Astrocyte (in vitro differentiated cells and primary cell): ENCODE measurements at regions not wholly inside any gene's neighbourhood (a gene's known extent, or its start where the extent isn't known, plus 50 kb on each side); places are given as distances from the start of the nearest gene placed in this dataset.
"Not testable (repeated sequence)": the region's sequence is repeated elsewhere in the genome, so short reads cannot be mapped to it uniquely, and the experiment has no call there.

Source experiments
- DNase-seq: peaks from one replicate; pipeline ENCODE4 v3.0.0-alpha.2; 2010; ENCODE audit warnings: low read depth
- FAIRE-seq: peaks from 2 replicates; lab custom pipeline; 2011; peaks lifted over from hg19 to GRCh38; lab: Jason Lieb, UNC
- H2AFZ ChIP-seq: 2 replicates; pipeline ENCODE4 v1.6.0; 2012; ENCODE audit warnings: low read depth, low read length, inconsistent platforms
- H3K27ac ChIP-seq: 2 replicates; pipeline ENCODE4 v1.5.1; 2011; ENCODE audit warnings: low read depth, low read length, inconsistent platforms
- H3K27me3 ChIP-seq: 2 replicates; pipeline ENCODE4 v1.6.0; 2011; ENCODE audit warnings: low read length, inconsistent platforms; ENCODE audit not compliant: insufficient read depth
- H3K36me3 ChIP-seq: 2 replicates; pipeline ENCODE4 v1.5.1; 2011; ENCODE audit warnings: low read length, inconsistent platforms; ENCODE audit not compliant: insufficient read depth
- H3K4me1 ChIP-seq: 2 replicates; pipeline ENCODE4 v1.5.1; 2011; ENCODE audit warnings: low read length, inconsistent platforms; ENCODE audit not compliant: insufficient read depth
- H3K4me2 ChIP-seq: 2 replicates; pipeline ENCODE4 v1.6.0; 2012; ENCODE audit warnings: low read length, inconsistent platforms
- H3K4me3 ChIP-seq: 2 replicates; pipeline ENCODE4 v1.5.1; 2011; ENCODE audit warnings: low read depth, mild to moderate bottlenecking, low read length, inconsistent platforms; ENCODE audit not compliant: insufficient read depth
- H3K79me2 ChIP-seq: 2 replicates; pipeline ENCODE4 v1.6.0; 2012; ENCODE audit warnings: mild to moderate bottlenecking, low read length, inconsistent platforms; ENCODE audit not compliant: insufficient read depth
- H3K9ac ChIP-seq: 2 replicates; pipeline ENCODE4 v1.6.0; 2012; ENCODE audit warnings: mild to moderate bottlenecking, low read length, inconsistent platforms
- H3K9me3 ChIP-seq: 2 replicates; pipeline ENCODE4 v1.5.1; 2012; ENCODE audit warnings: low read depth, mild to moderate bottlenecking, low read length, inconsistent platforms; ENCODE audit not compliant: insufficient read depth
- H4K20me1 ChIP-seq: 2 replicates; pipeline ENCODE4 v1.6.0; 2012; ENCODE audit warnings: low read length, inconsistent platforms; ENCODE audit not compliant: insufficient read depth
- H3K27ac Mint-ChIP-seq: one replicate; pipeline ENCODE4 v1.8.0; 2021; ENCODE audit warnings: mild to moderate bottlenecking, mixed read lengths; ENCODE audit not compliant: unreplicated experiment
- H3K27me3 Mint-ChIP-seq: one replicate; pipeline ENCODE4 v1.8.0; 2021; ENCODE audit warnings: low read depth, mixed read lengths; ENCODE audit not compliant: unreplicated experiment
- H3K36me3 Mint-ChIP-seq: one replicate; pipeline ENCODE4 v1.8.0; 2021; ENCODE audit warnings: low read depth, mixed read lengths; ENCODE audit not compliant: unreplicated experiment
- H3K4me1 Mint-ChIP-seq: one replicate; pipeline ENCODE4 v1.8.0; 2021; ENCODE audit warnings: low read depth, mixed read lengths; ENCODE audit not compliant: unreplicated experiment
- H3K4me3 Mint-ChIP-seq: one replicate; pipeline ENCODE4 v1.8.0; 2021; ENCODE audit warnings: mild to moderate bottlenecking, moderate library complexity, mixed read lengths; ENCODE audit not compliant: unreplicated experiment
- H3K9me3 Mint-ChIP-seq: one replicate; pipeline ENCODE4 v1.8.0; 2021; ENCODE audit warnings: mild to moderate bottlenecking, mixed read lengths; ENCODE audit not compliant: unreplicated experiment
- CTCF ChIP-seq: IDR thresholded peaks from 2 replicates; pipeline ENCODE4 v1.5.1; 2011; ENCODE audit warnings: low read depth, mild to moderate bottlenecking, inconsistent platforms, low read length, moderate library complexity; ENCODE audit not compliant: insufficient read depth
- EZH2 ChIP-seq: IDR thresholded peaks from 2 replicates; pipeline ENCODE4 v1.6.1; 2012; ENCODE audit warnings: mild to moderate bottlenecking, low read length, inconsistent platforms; ENCODE audit not compliant: insufficient read depth

DNA sequence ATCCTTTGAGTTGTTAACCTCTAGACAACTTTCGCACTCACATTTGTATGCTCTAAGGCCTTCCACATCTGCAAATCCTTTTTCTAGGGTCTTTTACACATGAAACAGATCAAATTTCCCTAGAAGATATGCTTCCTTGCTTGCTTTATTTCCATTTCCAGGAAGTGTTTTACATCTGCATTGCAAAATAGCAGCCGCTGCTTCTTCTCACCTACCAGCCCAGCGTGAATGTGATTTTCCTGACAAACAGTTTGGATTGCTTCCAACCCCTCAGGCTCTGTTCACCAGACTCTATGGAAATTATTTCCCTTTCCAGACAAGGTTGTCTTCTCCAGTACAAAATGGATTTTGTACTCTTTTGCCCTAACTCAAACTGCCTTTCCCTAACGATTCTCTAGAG lies 50.9 kb upstream of the PAPSS2 start:
- TF ChIP-seq EZH2 (no peak), CTCF (no peak)
- Mint-ChIP-seq H3K27ac (no peak overlapping the region), H3K36me3 (peaks cover 4% of the 10 kb centered on the region), H3K4me3 (no peak overlapping the region), H3K27me3 (no peaks in the 10 kb centered on the region), H3K4me1 (peaks cover 7% of the 10 kb centered on the region), H3K9me3 (peaks cover 13% of the 10 kb centered on the region)
- Histone ChIP-seq H4K20me1 (no peaks in the 10 kb centered on the region), H3K4me1 (no peaks in the 10 kb centered on the region), H2AFZ (no peak overlapping the region), H3K27me3 (no peaks in the 10 kb centered on the region), H3K4me2 (no peak overlapping the region), H3K36me3 (no peaks in the 10 kb centered on the region), H3K27ac (no peak overlapping the region), H3K9ac (no peak overlapping the region), H3K79me2 (no peaks in the 10 kb centered on the region), H3K9me3 (no peaks in the 10 kb centered on the region), H3K4me3 (no peak overlapping the region)
- DNase-seq (no peak), FAIRE-seq (no peak)

DNA sequence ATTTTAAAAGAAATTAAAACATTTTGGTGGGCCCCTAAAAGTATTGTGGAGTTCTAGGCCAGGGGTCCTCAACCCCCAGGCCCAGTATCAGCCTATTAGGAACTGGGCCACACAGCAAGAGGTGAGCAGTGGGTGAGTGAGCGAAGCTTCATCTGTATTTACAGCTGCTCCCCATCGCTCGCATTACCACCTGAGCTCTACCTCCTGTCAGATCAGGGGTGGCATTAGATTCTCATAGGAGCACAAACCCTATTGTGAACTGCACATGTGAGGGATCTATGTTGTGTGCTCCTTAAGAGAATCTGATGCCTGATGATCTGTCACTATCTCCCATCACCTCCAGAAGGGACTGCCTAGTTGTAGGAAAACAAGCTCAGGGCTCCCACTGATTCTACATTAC lies 50.1 kb upstream of the PAPSS2 start:
- not testable (repeated sequence) for H3K4me1 ChIP-seq, H3K9me3 ChIP-seq, H3K36me3 ChIP-seq, H3K27me3 Mint-ChIP-seq, H3K4me1 Mint-ChIP-seq, DNase-seq, H3K36me3 Mint-ChIP-seq, H3K4me3 Mint-ChIP-seq, H3K4me2 ChIP-seq, H3K27ac ChIP-seq, H4K20me1 ChIP-seq, H3K27ac Mint-ChIP-seq, H3K9ac ChIP-seq, FAIRE-seq, H2AFZ ChIP-seq, H3K27me3 ChIP-seq, H3K79me2 ChIP-seq, H3K4me3 ChIP-seq
- H3K9me3 Mint-ChIP-seq: peaks cover 13% of the 10 kb centered on the region
